Astrocyte of the cerebellum (primary cell): ENCODE measurements at regions not wholly inside any gene's neighbourhood (a gene's known extent, or its start where the extent isn't known, plus 50 kb on each side); places are given as distances from the start of the nearest gene placed in this dataset.

Experiments
- DNase-seq: peaks from one replicate; pipeline ENCODE4 v3.0.0-alpha.2; 2011; ENCODE audit warnings: low read depth
- H3K4me3 ChIP-seq: 2 replicates; pipeline ENCODE4 v1.5.1; 2011; ENCODE audit warnings: mild to moderate bottlenecking, low read depth, low read length, moderate library complexity
- CTCF ChIP-seq: IDR thresholded peaks from 2 replicates; pipeline ENCODE4 v1.5.1; 2012; ENCODE audit warnings: low read length, low read depth, moderate library complexity, mild to moderate bottlenecking; ENCODE audit errors: missing control alignments
- in situ Hi-C: cut with HindIII; loops from 2 replicates; pipeline ENCODE4 v1.10.0; 2017; ENCODE audit warnings: low sequenced_read_pairs

- no peak for TF ChIP-seq CTCF
- DNase-seq, result no peak
- no peak overlapping the region for H3K4me3 ChIP-seq
- in situ Hi-C loops, result no loop called here
Measured at GRCh38 chr4:86530183-86530582, 63.9 kb upstream of the PTPN13 start.

DNA sequence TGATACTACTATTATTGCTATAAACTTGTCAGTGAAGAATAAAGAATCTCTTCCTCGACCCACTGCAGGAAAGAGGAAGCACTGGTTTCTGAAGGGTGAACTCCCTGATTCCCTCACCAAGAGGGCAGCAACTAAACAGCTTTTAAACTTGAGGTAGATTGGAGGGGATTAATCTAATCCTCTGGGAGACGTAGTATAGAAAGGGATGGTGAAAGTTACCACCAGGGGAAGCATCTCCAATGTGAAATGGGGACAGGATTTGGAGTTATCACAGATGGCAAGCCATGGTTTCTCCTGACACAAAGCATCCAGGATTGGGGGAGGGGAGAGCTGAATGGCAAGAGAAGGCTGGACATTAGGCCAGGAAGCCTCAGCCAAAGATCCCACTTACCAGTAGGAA lies 62.7 kb upstream of the PTPN13 start:
- in situ Hi-C loops, result no loop called here
- no peak for DNase-seq
- no peak overlapping the region for H3K4me3 ChIP-seq
- no peak for TF ChIP-seq CTCF

- no peak for TF ChIP-seq CTCF
- in situ Hi-C loops, result no loop called here
- no peak for DNase-seq
- H3K4me3 ChIP-seq, result no peak overlapping the region
Measured at GRCh38 chr4:86532851-86533250, 61.3 kb upstream of the PTPN13 start.

GRCh38 chr4:86536151-86536550 lies 58.0 kb upstream of the PTPN13 start:
- H3K4me3 ChIP-seq, result no peak overlapping the region
- in situ Hi-C loops, result no loop called here
- no peak for TF ChIP-seq CTCF
- DNase-seq, result no peak

GRCh38 chr4:86542319-86543027 lies 51.6 kb upstream of the PTPN13 start:
- in situ Hi-C loops, result no loop called here
- no peak for DNase-seq
- H3K4me3 ChIP-seq, result no peak overlapping the region
- no peak for TF ChIP-seq CTCF

- H3K4me3 ChIP-seq, result no peak overlapping the region
- no peak for DNase-seq
- no peak for TF ChIP-seq CTCF
- in situ Hi-C loops, result no loop called here
Measured at GRCh38 chr4:86543080-86543479, 51.0 kb upstream of the PTPN13 start.
